Middle frontal gyrus (tissue), 1 donor: ENCODE measurements at regions not wholly inside any gene's neighbourhood (a gene's known extent, or its start where the extent isn't known, plus 50 kb on each side); places are given as distances from the start of the nearest gene placed in this dataset.

Experiments
- DNase-seq: peaks from one replicate; pipeline ENCODE4 v3.0.0-alpha.2; 2015; ENCODE audit warnings: low spot score; ENCODE audit errors: extremely low spot score

- DNase-seq = no peak
Measured at GRCh38 chr1:229080361-229080760, 190.6 kb upstream of the RAB4A start.

- no peak for DNase-seq
Measured at GRCh38 chr1:229085291-229085690, 185.6 kb upstream of the RAB4A start.

- no peak for DNase-seq
Measured at GRCh38 chr1:229086091-229086490, 184.8 kb upstream of the RAB4A start.

GRCh38 chr1:229086686-229087085 lies 184.2 kb upstream of the RAB4A start:
- DNase-seq = no peak

- no peak for DNase-seq
Measured at GRCh38 chr1:229087339-229087738, 183.6 kb upstream of the RAB4A start.

GRCh38 chr1:229087906-229088305 lies 183.0 kb upstream of the RAB4A start:
- no peak for DNase-seq

GRCh38 chr1:229088711-229089110 lies 182.2 kb upstream of the RAB4A start:
- no peak for DNase-seq

GRCh38 chr1:229089586-229090208 lies 181.2 kb upstream of the RAB4A start:
- DNase-seq = no peak

- DNase-seq = no peak
Measured at GRCh38 chr1:229091721-229092136, 179.2 kb upstream of the RAB4A start.

GRCh38 chr1:229092377-229093237 lies 178.3 kb upstream of the RAB4A start:
- no peak for DNase-seq

GRCh38 chr1:229093238-229093540 lies 177.7 kb upstream of the RAB4A start:
- DNase-seq = no peak

- no peak for DNase-seq
Measured at GRCh38 chr1:229093609-229094336, 177.1 kb upstream of the RAB4A start.

- no peak for DNase-seq
Measured at GRCh38 chr1:229094476-229095311, 176.2 kb upstream of the RAB4A start.

- no peak for DNase-seq
Measured at GRCh38 chr1:229095325-229095724, 175.6 kb upstream of the RAB4A start.

GRCh38 chr1:229097356-229097755 lies 173.6 kb upstream of the RAB4A start:
- no peak for DNase-seq

GRCh38 chr1:229098361-229098760 lies 172.6 kb upstream of the RAB4A start:
- no peak for DNase-seq

- DNase-seq = no peak
Measured at GRCh38 chr1:229098903-229099578, 171.9 kb upstream of the RAB4A start.

GRCh38 chr1:229101011-229101871 lies 169.7 kb upstream of the RAB4A start:
- DNase-seq = no peak

- DNase-seq = no peak
Measured at GRCh38 chr1:229102741-229103391, 168.0 kb upstream of the RAB4A start.
